A549 (cell line): ENCODE measurements at regions not wholly inside any gene's neighbourhood (a gene's known extent, or its start where the extent isn't known, plus 50 kb on each side); places are given as distances from the start of the nearest gene placed in this dataset.

Source experiments
- ATAC-seq, 2 experiments: fragments of 200-7000 bp in 1 of 2; fragments of >200 bp in 1 of 2; cut with Nextera tagmentation in 1 of 2; cut with Tn5 transposase in 1 of 2; 3 replicates each; pipeline versions ENCODE4 v1.8.0 to v1.9.1; 2018 to 2020; ENCODE audit warnings: mild to moderate bottlenecking in 1 of 2, moderate library complexity in 1 of 2
- CTCF ChIA-PET: fragments of 300-600 bp; sonication (Branson Sonifier 250); formaldehyde crosslinking; extraction: SDS; loops from one replicate; lab custom pipeline; 2021; ENCODE audit warnings: antibody characterized with exemption, inconsistent platforms; lab: Yijun Ruan, JAX
- POLR2A ChIA-PET: fragments of 350-600 bp; formaldehyde crosslinking; extraction: SDS; loops from one replicate; lab custom pipeline; 2021; ENCODE audit warnings: antibody characterized with exemption, inconsistent platforms; lab: Yijun Ruan, JAX
- DNase-seq, 2 experiments: peaks; one replicate each; pipeline versions ENCODE4 v3.0.0 to v3.0.0-alpha.2; 2011 to 2016; ENCODE audit warnings: low read depth in 1 of 2, low spot score in 1 of 2
- FAIRE-seq: peaks from 2 replicates; lab custom pipeline; 2011; peaks lifted over from hg19 to GRCh38; lab: Jason Lieb, UNC
- H3K27ac ChIP-seq, 2 experiments: fragments of >200 bp; sonication (Bioruptor Twin); formaldehyde crosslinking; 3 replicates each; pipeline ENCODE4 v1.5.1; 2016 to 2017
- H3K4me1 ChIP-seq: fragments of >200 bp; sonication (Bioruptor Twin); formaldehyde crosslinking; 3 replicates; pipeline ENCODE4 v1.6.1; 2016
- H3K4me2 ChIP-seq: fragments of >200 bp; sonication (Bioruptor Twin); formaldehyde crosslinking; 3 replicates; pipeline ENCODE4 v1.6.1; 2016
- H3K4me3 ChIP-seq: fragments of >200 bp; sonication (Bioruptor Twin); formaldehyde crosslinking; 3 replicates; pipeline ENCODE4 v1.5.1; 2016
- H3K9me3 ChIP-seq: fragments of >200 bp; sonication (Bioruptor Twin); formaldehyde crosslinking; 3 replicates; pipeline ENCODE4 v1.6.1; 2016
- CBX2 ChIP-seq: fragments of 200-600 bp; sonication (generic); IDR thresholded peaks from 2 replicates; pipeline ENCODE4 v1.6.1; 2016; ENCODE audit warnings: low read depth, mild to moderate bottlenecking, borderline replicate concordance
- CBX8 ChIP-seq: fragments of 200-600 bp; sonication (generic); IDR thresholded peaks from 2 replicates; pipeline ENCODE4 v1.6.1; 2016
- CEBPB ChIP-seq, 2 experiments: fragments of >200 bp in 1 of 2; sonication (Bioruptor Twin) in 1 of 2; formaldehyde crosslinking in 1 of 2; IDR thresholded peaks; 2 replicates each; pipeline ENCODE4 v1.6.1; 2012 to 2016
- CHD2 ChIP-seq: fragments of 150-350 bp; IDR thresholded peaks from 2 replicates; pipeline ENCODE4 v1.6.1; 2014; ENCODE audit warnings: low read length; ENCODE audit not compliant: partially characterized antibody
- EHF ChIP-seq: fragments of 250-450 bp; sonication (Bioruptor Pico); IDR thresholded peaks from 2 replicates; pipeline ENCODE4 v1.5.0; 2020; ENCODE audit warnings: mild to moderate bottlenecking
- ESRRA ChIP-seq: fragments of 150-350 bp; IDR thresholded peaks from 2 replicates; pipeline ENCODE4 v1.6.1; 2014; ENCODE audit warnings: mild to moderate bottlenecking, low read length, borderline replicate concordance
- FOSB ChIP-seq: fragments of 250-450 bp; sonication (Bioruptor Pico); IDR thresholded peaks from 2 replicates; pipeline ENCODE4 v1.5.0; 2020; ENCODE audit warnings: mild to moderate bottlenecking, moderate library complexity
- FOXS1 ChIP-seq: fragments of 250-450 bp; sonication (Bioruptor Pico); IDR thresholded peaks from 2 replicates; pipeline ENCODE4 v1.5.0; 2020; ENCODE audit warnings: mild to moderate bottlenecking, moderate library complexity
- GATA3 ChIP-seq: IDR thresholded peaks from 2 replicates; pipeline ENCODE4 v1.6.1; 2012; ENCODE audit warnings: borderline replicate concordance
- HDAC2 ChIP-seq: fragments of 200-600 bp; sonication (generic); IDR thresholded peaks from 2 replicates; pipeline ENCODE4 v1.6.1; 2016
- HEYL ChIP-seq: fragments of 250-450 bp; sonication (Bioruptor Pico); IDR thresholded peaks from 2 replicates; pipeline ENCODE4 v1.8.0; 2021; ENCODE audit warnings: mild to moderate bottlenecking, moderate library complexity
- HOXA7 ChIP-seq: fragments of 250-450 bp; sonication (Bioruptor Pico); IDR thresholded peaks from 2 replicates; pipeline ENCODE4 v1.5.0; 2020; ENCODE audit warnings: mild to moderate bottlenecking, moderate library complexity
- HOXB13 ChIP-seq: fragments of 250-450 bp; sonication (Bioruptor Pico); IDR thresholded peaks from 2 replicates; pipeline ENCODE4 v1.5.0; 2020; ENCODE audit warnings: low read depth, mild to moderate bottlenecking, moderate library complexity
- HOXB5 ChIP-seq: fragments of 250-450 bp; sonication (Bioruptor Pico); IDR thresholded peaks from 2 replicates; pipeline ENCODE4 v1.5.0; 2020; ENCODE audit warnings: mild to moderate bottlenecking, moderate library complexity
- JUN ChIP-seq, 2 experiments: fragments of >200 bp; sonication (Bioruptor Twin); formaldehyde crosslinking; IDR thresholded peaks; 2 replicates in 1 of 2; 3 replicates in 1 of 2; pipeline ENCODE4 v1.6.1; 2016 to 2017
- JUNB ChIP-seq: fragments of >200 bp; sonication (Bioruptor Twin); formaldehyde crosslinking; IDR thresholded peaks from 2 replicates; pipeline ENCODE4 v1.6.1; 2016
- KDM5A ChIP-seq: fragments of 200-600 bp; sonication (generic); IDR thresholded peaks from 2 replicates; pipeline ENCODE4 v1.6.1; 2016; ENCODE audit warnings: antibody characterized with exemption, mild to moderate bottlenecking
- MAFK ChIP-seq: fragments of 450-650 bp; IDR thresholded peaks from 2 replicates; pipeline ENCODE4 v1.6.1; 2014; ENCODE audit not compliant: partially characterized antibody
- MYC ChIP-seq: IDR thresholded peaks from 2 replicates; pipeline ENCODE4 v1.6.1; 2012; ENCODE audit warnings: mild to moderate bottlenecking, inconsistent platforms, low read length, improper control_type of control experiment, borderline replicate concordance
- NFE2L2 ChIP-seq: fragments of 150-350 bp; conservative IDR thresholded peaks from 2 replicates; pipeline ENCODE4 v1.6.1; 2014; ENCODE audit warnings: low read length
- POLR2A ChIP-seq: IDR thresholded peaks from 2 replicates; pipeline ENCODE4 v1.6.1; 2012; ENCODE audit warnings: mild to moderate bottlenecking, low read length
- RAD21 ChIP-seq, 2 experiments: fragments of >200 bp in 1 of 2; sonication (Bioruptor Twin) in 1 of 2; formaldehyde crosslinking in 1 of 2; IDR thresholded peaks in 1 of 2; conservative IDR thresholded peaks in 1 of 2; 2 replicates in 1 of 2; 3 replicates in 1 of 2; pipeline ENCODE4 v1.6.1; 2012 to 2018; ENCODE audit warnings: inconsistent platforms in 1 of 2
- RARB ChIP-seq: fragments of 250-450 bp; sonication (Bioruptor Pico); IDR thresholded peaks from 2 replicates; pipeline ENCODE4 v1.8.0; 2021; ENCODE audit warnings: mild to moderate bottlenecking, moderate library complexity
- RFX5 ChIP-seq: fragments of 450-650 bp; IDR thresholded peaks from 2 replicates; pipeline ENCODE4 v1.7.1; 2014; ENCODE audit warnings: antibody characterized with exemption, mild to moderate bottlenecking, moderate library complexity
- RNF2 ChIP-seq: fragments of 200-600 bp; sonication (generic); IDR thresholded peaks from 2 replicates; pipeline ENCODE4 v1.6.1; 2016; ENCODE audit warnings: low read depth, mild to moderate bottlenecking, antibody characterized with exemption, moderate library complexity, borderline replicate concordance
- SMC3 ChIP-seq: fragments of >200 bp; sonication (Bioruptor Twin); formaldehyde crosslinking; IDR thresholded peaks from 3 replicates; pipeline ENCODE4 v1.6.1; 2018; ENCODE audit warnings: inconsistent platforms
- TP53 ChIP-seq: fragments of 250-450 bp; sonication (Bioruptor Pico); IDR thresholded peaks from 2 replicates; pipeline ENCODE4 v1.5.0; 2021; ENCODE audit warnings: mild to moderate bottlenecking, moderate library complexity
- ZC3H11A ChIP-seq: fragments of 450-650 bp; IDR thresholded peaks from 2 replicates; pipeline ENCODE4 v1.6.1; 2014; ENCODE audit warnings: antibody characterized with exemption, mild to moderate bottlenecking
- ZFP36 ChIP-seq: fragments of 450-650 bp; IDR thresholded peaks from 2 replicates; pipeline ENCODE4 v1.6.1; 2014; ENCODE audit warnings: borderline replicate concordance; ENCODE audit not compliant: partially characterized antibody
- ZSCAN20 ChIP-seq: fragments of 250-450 bp; sonication (Bioruptor Pico); IDR thresholded peaks from 2 replicates; pipeline ENCODE4 v1.8.0; 2022; ENCODE audit warnings: mild to moderate bottlenecking, moderate library complexity
- WGBS: methylation state at CpG from one replicate; pipeline ENCODE4 v1.1.6; 2017; ENCODE audit errors: missing lambda C conversion rate; 5-methylcytosine and 5-hydroxymethylcytosine counted together
- TF ChIP-seq, protein P1 (sequence below): fragments of 150-350 bp; IDR thresholded peaks from 2 replicates; pipeline ENCODE4 v1.6.1; 2014; ENCODE audit warnings: low read depth, mild to moderate bottlenecking, low read length
- TF ChIP-seq, protein P2 (sequence below): fragments of >200 bp; sonication (Bioruptor Twin); formaldehyde crosslinking; IDR thresholded peaks from 3 replicates; pipeline ENCODE4 v1.5.1; 2016
- TF ChIP-seq, protein P3 (sequence below): fragments of 200-600 bp; sonication (generic); IDR thresholded peaks from 2 replicates; pipeline ENCODE4 v1.6.1; 2016; ENCODE audit warnings: antibody characterized with exemption, mild to moderate bottlenecking, moderate library complexity

GRCh38 chr6:120378582-120379220 lies 955.6 kb downstream of the TBC1D32 start:
- H3K27ac ChIP-seq: no peak overlapping the region
- CTCF ChIA-PET: no interaction called here
- FAIRE-seq (no peak), DNase-seq (peak; percentile 6 to 42), ATAC-seq (peak in 1 of 2 experiments; percentile 64; a peak in 3 of 6 replicates)
- peak; percentile 10; the same call in 1 of the 3 replicates for TF ChIP-seq SMC3
- no peak for TF ChIP-seq JUN (IDR thresholded peaks at IDR 0.05)
- no peak for TF ChIP-seq FOSB (CRISPR knock-in tag)
- no peak for TF ChIP-seq HOXB13 (CRISPR knock-in tag)
- TF ChIP-seq CEBPB (IDR thresholded peaks at IDR 0.05): no peak
- no peak for TF ChIP-seq RNF2
- peak; percentile 17 to 34; a peak in 1 of 5 replicates for TF ChIP-seq RAD21 (conservative IDR thresholded peaks at IDR 0.05 in 1 of 2, IDR thresholded peaks at IDR 0.05 in 1 of 2)
- TF ChIP-seq HOXA7 (CRISPR knock-in tag): no peak
- no peak for TF ChIP-seq POLR2A
- no peak for TF ChIP-seq ZC3H11A
- no peak for TF ChIP-seq KDM5A
- no peak for TF ChIP-seq GATA3
- no peak for TF ChIP-seq HOXB5 (CRISPR knock-in tag)
- no peak for TF ChIP-seq JUNB
- no peak for TF ChIP-seq RFX5
- TF ChIP-seq MYC: no peak
- TF ChIP-seq TP53 (CRISPR knock-in tag): no peak
- TF ChIP-seq NFE2L2: no peak
- TF ChIP-seq ZSCAN20 (CRISPR knock-in tag): no peak
- TF ChIP-seq, protein P1, sequence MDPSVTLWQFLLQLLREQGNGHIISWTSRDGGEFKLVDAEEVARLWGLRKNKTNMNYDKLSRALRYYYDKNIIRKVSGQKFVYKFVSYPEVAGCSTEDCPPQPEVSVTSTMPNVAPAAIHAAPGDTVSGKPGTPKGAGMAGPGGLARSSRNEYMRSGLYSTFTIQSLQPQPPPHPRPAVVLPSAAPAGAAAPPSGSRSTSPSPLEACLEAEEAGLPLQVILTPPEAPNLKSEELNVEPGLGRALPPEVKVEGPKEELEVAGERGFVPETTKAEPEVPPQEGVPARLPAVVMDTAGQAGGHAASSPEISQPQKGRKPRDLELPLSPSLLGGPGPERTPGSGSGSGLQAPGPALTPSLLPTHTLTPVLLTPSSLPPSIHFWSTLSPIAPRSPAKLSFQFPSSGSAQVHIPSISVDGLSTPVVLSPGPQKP: no peak
- no peak for TF ChIP-seq MAFK
- no peak for TF ChIP-seq RARB
- TF ChIP-seq, protein P2, sequence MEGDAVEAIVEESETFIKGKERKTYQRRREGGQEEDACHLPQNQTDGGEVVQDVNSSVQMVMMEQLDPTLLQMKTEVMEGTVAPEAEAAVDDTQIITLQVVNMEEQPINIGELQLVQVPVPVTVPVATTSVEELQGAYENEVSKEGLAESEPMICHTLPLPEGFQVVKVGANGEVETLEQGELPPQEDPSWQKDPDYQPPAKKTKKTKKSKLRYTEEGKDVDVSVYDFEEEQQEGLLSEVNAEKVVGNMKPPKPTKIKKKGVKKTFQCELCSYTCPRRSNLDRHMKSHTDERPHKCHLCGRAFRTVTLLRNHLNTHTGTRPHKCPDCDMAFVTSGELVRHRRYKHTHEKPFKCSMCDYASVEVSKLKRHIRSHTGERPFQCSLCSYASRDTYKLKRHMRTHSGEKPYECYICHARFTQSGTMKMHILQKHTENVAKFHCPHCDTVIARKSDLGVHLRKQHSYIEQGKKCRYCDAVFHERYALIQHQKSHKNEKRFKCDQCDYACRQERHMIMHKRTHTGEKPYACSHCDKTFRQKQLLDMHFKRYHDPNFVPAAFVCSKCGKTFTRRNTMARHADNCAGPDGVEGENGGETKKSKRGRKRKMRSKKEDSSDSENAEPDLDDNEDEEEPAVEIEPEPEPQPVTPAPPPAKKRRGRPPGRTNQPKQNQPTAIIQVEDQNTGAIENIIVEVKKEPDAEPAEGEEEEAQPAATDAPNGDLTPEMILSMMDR: peak; percentile 42
- TF ChIP-seq HEYL (CRISPR knock-in tag): no peak
- no peak overlapping the region for H3K4me2 ChIP-seq
- 3% methylated on average over 3 of the region's 3 CpGs for WGBS
- H3K4me3 ChIP-seq: no peak overlapping the region
- POLR2A ChIA-PET: no interaction called here
- no peaks in the 10 kb centered on the region for H3K9me3 ChIP-seq
- no peaks in the 10 kb centered on the region for H3K4me1 ChIP-seq

- no peak overlapping the region for H3K27ac ChIP-seq
- DNase-seq: no peak
- H3K9me3 ChIP-seq: no peaks in the 10 kb centered on the region
- CTCF ChIA-PET: no interaction called here
- ATAC-seq: no peak
- WGBS: 42% methylated on average over 2 of the region's 2 CpGs
- FAIRE-seq: no peak
- no peaks in the 10 kb centered on the region for H3K4me1 ChIP-seq
- no peak overlapping the region for H3K4me2 ChIP-seq
- TF ChIP-seq JUN (IDR thresholded peaks at IDR 0.05) (no peak), ZC3H11A (no peak), RAD21 (conservative IDR thresholded peaks at IDR 0.05 in 1 of 2, IDR thresholded peaks at IDR 0.05 in 1 of 2) (no peak), NFE2L2 (no peak), CBX2 (no peak), KDM5A (no peak), MAFK (no peak), HDAC2 (no peak), ZFP36 (no peak), TP53 (CRISPR knock-in tag) (no peak), HOXB13 (CRISPR knock-in tag) (no peak), CHD2 (no peak), HOXB5 (CRISPR knock-in tag) (no peak), FOXS1 (CRISPR knock-in tag) (no peak), EHF (CRISPR knock-in tag) (no peak), CBX8 (no peak), ESRRA (no peak), CEBPB (IDR thresholded peaks at IDR 0.05) (no peak)
- TF ChIP-seq, protein P3, sequence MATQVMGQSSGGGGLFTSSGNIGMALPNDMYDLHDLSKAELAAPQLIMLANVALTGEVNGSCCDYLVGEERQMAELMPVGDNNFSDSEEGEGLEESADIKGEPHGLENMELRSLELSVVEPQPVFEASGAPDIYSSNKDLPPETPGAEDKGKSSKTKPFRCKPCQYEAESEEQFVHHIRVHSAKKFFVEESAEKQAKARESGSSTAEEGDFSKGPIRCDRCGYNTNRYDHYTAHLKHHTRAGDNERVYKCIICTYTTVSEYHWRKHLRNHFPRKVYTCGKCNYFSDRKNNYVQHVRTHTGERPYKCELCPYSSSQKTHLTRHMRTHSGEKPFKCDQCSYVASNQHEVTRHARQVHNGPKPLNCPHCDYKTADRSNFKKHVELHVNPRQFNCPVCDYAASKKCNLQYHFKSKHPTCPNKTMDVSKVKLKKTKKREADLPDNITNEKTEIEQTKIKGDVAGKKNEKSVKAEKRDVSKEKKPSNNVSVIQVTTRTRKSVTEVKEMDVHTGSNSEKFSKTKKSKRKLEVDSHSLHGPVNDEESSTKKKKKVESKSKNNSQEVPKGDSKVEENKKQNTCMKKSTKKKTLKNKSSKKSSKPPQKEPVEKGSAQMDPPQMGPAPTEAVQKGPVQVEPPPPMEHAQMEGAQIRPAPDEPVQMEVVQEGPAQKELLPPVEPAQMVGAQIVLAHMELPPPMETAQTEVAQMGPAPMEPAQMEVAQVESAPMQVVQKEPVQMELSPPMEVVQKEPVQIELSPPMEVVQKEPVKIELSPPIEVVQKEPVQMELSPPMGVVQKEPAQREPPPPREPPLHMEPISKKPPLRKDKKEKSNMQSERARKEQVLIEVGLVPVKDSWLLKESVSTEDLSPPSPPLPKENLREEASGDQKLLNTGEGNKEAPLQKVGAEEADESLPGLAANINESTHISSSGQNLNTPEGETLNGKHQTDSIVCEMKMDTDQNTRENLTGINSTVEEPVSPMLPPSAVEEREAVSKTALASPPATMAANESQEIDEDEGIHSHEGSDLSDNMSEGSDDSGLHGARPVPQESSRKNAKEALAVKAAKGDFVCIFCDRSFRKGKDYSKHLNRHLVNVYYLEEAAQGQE: no peak
- no peak overlapping the region for H3K4me3 ChIP-seq
- POLR2A ChIA-PET: no interaction called here
Observed at GRCh38 chr6:120373185-120373584, 961.1 kb downstream of the TBC1D32 start.
